Colonic mucosa (tissue), 4 donors: ENCODE measurements at regions not wholly inside any gene's neighbourhood (a gene's known extent, or its start where the extent isn't known, plus 50 kb on each side); places are given as distances from the start of the nearest gene placed in this dataset.

ENCODE experiments used
- DNase-seq: peaks from one replicate; pipeline ENCODE4 v3.0.0-alpha.2; 2020
- H3K27ac ChIP-seq: fragments of 200-600 bp; one replicate; pipeline ENCODE4 v1.8.0; 2021
- H3K27me3 ChIP-seq: fragments of 200-600 bp; one replicate; pipeline ENCODE4 v1.8.0; 2021
- H3K36me3 ChIP-seq: fragments of 200-600 bp; one replicate; pipeline ENCODE4 v1.8.0; 2021
- H3K4me1 ChIP-seq: fragments of 200-600 bp; one replicate; pipeline ENCODE4 v1.8.0; 2021; ENCODE audit warnings: mild to moderate bottlenecking
- H3K4me3 ChIP-seq: fragments of 200-600 bp; one replicate; pipeline ENCODE4 v1.8.0; 2021
- H3K9ac ChIP-seq, 2 donors: one replicate each; pipeline ENCODE4 v1.7.0; 2013; ENCODE audit warnings: control low read depth in 2 of 2, low read depth in 2 of 2, low read length in 2 of 2
- H3K9me3 ChIP-seq: fragments of 200-600 bp; one replicate; pipeline ENCODE4 v1.8.0; 2021
- intact Hi-C: fragments of 100-400 bp; cut with DNase I; formaldehyde crosslinking; loops from one replicate; pipeline ENCODE4 v1.14.1; 2022
- TF ChIP-seq, protein P1 (sequence below): fragments of 200-600 bp; IDR thresholded peaks from one replicate; pipeline ENCODE4 v1.8.0; 2022; ENCODE audit warnings: antibody characterized with exemption, mild to moderate bottlenecking
- donor health status: healthy.
- donor health status: DM: no; HTN: no; CAD: no.
- donor health status: DM: no; HTN: no; CAD: no.

DNA sequence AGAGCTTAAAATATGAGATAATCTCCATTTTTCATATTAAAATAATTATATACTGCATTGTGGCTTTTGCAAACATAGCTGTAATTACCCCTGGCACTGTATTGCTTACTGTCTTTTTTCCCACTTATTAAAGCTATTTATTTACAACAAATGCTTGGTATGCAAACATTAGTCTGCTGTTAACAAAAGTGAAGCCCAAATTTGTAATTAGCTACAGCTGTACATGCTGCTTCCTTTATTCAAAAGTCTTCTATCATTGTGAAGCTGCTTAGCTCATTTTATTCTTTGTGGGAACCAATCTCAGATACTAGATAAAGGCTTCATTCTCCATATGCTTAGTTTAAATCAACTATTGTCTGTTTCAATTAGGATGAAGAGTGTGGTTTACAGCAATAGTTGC is 425.8 kb upstream of the FOXG1 start:
- Histone ChIP-seq H3K27me3 (no peaks in the 10 kb centered on the region), H3K9me3 (no peaks in the 10 kb centered on the region), H3K4me1 (no peaks in the 10 kb centered on the region), H3K27ac (no peak overlapping the region), H3K4me3 (no peak overlapping the region), H3K36me3 (no peaks in the 10 kb centered on the region), H3K9ac (no peak overlapping the region)
- TF ChIP-seq, protein P1, sequence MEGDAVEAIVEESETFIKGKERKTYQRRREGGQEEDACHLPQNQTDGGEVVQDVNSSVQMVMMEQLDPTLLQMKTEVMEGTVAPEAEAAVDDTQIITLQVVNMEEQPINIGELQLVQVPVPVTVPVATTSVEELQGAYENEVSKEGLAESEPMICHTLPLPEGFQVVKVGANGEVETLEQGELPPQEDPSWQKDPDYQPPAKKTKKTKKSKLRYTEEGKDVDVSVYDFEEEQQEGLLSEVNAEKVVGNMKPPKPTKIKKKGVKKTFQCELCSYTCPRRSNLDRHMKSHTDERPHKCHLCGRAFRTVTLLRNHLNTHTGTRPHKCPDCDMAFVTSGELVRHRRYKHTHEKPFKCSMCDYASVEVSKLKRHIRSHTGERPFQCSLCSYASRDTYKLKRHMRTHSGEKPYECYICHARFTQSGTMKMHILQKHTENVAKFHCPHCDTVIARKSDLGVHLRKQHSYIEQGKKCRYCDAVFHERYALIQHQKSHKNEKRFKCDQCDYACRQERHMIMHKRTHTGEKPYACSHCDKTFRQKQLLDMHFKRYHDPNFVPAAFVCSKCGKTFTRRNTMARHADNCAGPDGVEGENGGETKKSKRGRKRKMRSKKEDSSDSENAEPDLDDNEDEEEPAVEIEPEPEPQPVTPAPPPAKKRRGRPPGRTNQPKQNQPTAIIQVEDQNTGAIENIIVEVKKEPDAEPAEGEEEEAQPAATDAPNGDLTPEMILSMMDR = no peak
- no peak for DNase-seq
- intact Hi-C loops = no loop called here

DNA sequence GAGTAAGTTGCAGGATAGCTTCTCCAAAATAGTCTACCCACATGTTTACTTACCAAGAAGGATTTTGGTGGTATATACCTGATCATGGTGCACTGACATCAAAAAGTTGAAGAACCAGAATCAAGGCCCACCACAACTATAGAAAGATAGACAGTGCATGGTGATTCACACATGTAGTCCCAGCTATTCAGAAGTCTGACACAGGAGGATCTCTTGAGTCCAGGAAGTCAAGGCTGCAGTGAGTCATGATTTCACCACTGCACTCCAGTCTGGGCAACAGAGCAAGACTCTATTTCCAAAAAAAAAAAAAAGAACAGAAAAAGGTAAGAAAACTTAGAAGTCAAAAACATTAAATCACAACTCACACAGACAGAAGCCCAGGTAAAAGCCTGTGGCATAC is 422.2 kb upstream of the FOXG1 start:
- no peak for DNase-seq
- Histone ChIP-seq H3K9me3 (no peaks in the 10 kb centered on the region), H3K4me3 (no peak overlapping the region), H3K9ac (no peak overlapping the region), H3K36me3 (no peaks in the 10 kb centered on the region), H3K4me1 (no peaks in the 10 kb centered on the region), H3K27me3 (no peaks in the 10 kb centered on the region), H3K27ac (no peak overlapping the region)
- intact Hi-C loops = no loop called here
- TF ChIP-seq, protein P1 = no peak

DNA sequence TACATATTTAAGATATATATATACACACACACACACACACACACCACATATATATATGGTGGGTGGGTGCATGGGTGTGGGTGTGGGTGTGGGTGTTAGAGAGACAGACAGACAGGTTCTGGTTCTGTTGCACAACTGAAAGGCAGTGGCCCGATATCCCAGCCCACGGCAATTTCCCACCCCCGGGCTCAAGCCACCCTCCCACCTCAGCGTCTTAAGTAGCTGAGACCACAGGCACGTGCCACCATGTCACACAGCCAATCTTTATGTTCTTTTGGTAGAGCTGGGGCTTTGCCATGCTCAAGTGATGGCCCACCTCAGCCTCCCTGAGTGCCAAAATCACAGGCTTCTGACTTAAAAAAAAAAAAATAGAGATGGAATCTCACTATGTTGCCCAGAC is 417.8 kb upstream of the FOXG1 start:
- Histone ChIP-seq H3K4me1 (no peaks in the 10 kb centered on the region), H3K4me3 (no peak overlapping the region), H3K27me3 (no peaks in the 10 kb centered on the region), H3K9ac (no peak overlapping the region), H3K27ac (no peak overlapping the region), H3K9me3 (no peaks in the 10 kb centered on the region), H3K36me3 (no peaks in the 10 kb centered on the region)
- intact Hi-C loops = no loop called here
- DNase-seq = no peak
- TF ChIP-seq, protein P1 = no peak

DNA sequence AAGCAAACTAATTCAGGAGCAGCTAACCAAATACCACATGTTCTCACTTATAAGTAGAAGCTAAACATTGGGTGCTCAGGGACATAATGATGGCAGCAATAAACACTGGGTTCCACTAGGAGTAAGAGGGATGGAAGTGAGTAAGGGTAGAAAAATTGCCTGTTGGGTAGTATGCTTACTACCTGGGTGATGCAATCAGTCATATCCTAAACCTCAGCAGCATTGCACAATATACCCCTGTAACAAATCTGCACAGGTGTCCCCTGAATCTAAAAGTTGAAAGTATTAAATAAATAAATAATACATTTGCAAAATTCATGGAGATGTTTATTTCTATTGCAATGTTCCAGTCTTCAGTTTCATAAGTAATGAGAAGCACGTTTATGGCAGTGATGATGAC is 409.8 kb upstream of the FOXG1 start:
- Histone ChIP-seq H3K27ac (no peak overlapping the region), H3K36me3 (no peaks in the 10 kb centered on the region), H3K9me3 (no peaks in the 10 kb centered on the region), H3K9ac (no peak overlapping the region), H3K27me3 (no peaks in the 10 kb centered on the region), H3K4me1 (no peaks in the 10 kb centered on the region), H3K4me3 (no peak overlapping the region)
- intact Hi-C loops = no loop called here
- TF ChIP-seq, protein P1 = no peak
- no peak for DNase-seq

DNA sequence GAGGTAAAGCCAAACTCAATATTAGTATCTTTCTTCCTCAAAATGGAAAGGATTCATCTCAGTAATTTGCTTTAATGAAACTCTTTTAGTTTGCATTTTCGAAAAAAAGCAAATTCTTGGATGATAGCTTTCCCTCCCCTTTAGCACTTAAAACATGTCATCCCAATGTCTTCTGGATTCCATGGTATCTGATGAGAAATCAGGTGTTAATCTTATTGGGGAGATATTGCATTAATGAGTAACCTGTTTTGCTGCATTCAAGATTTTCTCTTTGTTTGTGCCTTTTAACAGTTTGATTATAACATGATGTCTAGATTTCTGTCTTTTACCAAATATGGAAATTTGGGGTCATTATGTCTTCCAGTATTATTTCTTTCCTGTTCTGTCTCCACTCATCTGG is 405.1 kb upstream of the FOXG1 start:
- DNase-seq = no peak
- intact Hi-C loops = no loop called here
- Histone ChIP-seq H3K9ac (no peak overlapping the region), H3K36me3 (no peaks in the 10 kb centered on the region), H3K9me3 (no peaks in the 10 kb centered on the region), H3K4me1 (no peaks in the 10 kb centered on the region), H3K27ac (no peak overlapping the region), H3K4me3 (no peak overlapping the region), H3K27me3 (no peaks in the 10 kb centered on the region)
- TF ChIP-seq, protein P1 = no peak

DNA sequence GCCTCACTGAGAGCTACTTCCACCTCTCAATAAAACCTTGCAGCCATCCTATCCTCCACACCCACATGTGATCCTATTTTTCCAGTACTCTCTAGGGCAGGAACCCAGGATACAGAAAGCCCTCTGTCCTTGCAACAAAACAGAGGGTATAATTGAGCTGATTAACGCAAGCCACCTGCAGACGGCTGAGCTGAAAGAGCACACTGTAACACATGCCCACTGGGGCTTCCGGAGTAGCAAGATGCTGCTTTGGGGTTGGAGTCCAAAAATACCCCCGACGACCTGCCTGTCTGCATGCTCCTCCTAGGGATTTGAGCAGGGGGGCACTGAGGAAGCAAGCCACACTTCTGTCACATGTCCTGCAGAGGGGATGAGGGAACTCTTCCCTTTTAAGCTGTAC is 401.1 kb upstream of the FOXG1 start:
- intact Hi-C loops = no loop called here
- no peaks in the 10 kb centered on the region for H3K9me3 ChIP-seq
- no peak overlapping the region for H3K4me3 ChIP-seq
- TF ChIP-seq, protein P1 = no peak
- no peaks in the 10 kb centered on the region for H3K27me3 ChIP-seq
- H3K36me3 ChIP-seq = no peaks in the 10 kb centered on the region
- no peaks in the 10 kb centered on the region for H3K4me1 ChIP-seq
- H3K9ac ChIP-seq = no peak overlapping the region
- no peak for DNase-seq
- no peak overlapping the region for H3K27ac ChIP-seq
